Right renal pelvis (tissue), 4 donors: ENCODE measurements at regions not wholly inside any gene's neighbourhood (a gene's known extent, or its start where the extent isn't known, plus 50 kb on each side); places are given as distances from the start of the nearest gene placed in this dataset.

ENCODE experiments used
- DNase-seq, 4 donors: peaks; one replicate each; pipeline ENCODE4 v3.0.0-alpha.2; 2013; ENCODE audit warnings: low read depth in 4 of 4, low spot score in 3 of 4, missing footprints in 1 of 4

DNA sequence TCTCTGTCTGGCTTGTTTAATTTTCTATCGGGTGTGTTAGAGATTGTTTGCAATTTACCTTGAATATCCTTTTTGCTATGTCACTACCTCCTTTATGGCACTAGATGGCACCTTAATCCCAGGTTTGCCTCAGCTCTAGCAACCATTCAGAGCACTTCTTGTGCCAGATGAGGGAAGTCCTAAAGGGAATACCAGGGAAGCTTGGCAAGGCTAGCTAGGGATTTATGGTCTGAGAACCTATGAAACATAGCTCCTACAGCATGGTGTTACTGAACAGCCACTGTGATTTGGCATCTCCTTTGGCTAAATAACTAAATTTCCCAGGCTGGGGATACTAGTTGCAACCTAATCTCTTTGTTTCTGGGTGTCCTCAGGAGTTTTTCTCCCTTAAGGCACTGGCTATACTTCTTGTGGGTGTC, 69.0 kb upstream of the VOPP1 start:
- DNase-seq = peak; percentile 54 to 74 (median 58)

GRCh38 chr7:55639640-55640039, 67.3 kb upstream of the VOPP1 start:
- DNase-seq = no peak

DNA sequence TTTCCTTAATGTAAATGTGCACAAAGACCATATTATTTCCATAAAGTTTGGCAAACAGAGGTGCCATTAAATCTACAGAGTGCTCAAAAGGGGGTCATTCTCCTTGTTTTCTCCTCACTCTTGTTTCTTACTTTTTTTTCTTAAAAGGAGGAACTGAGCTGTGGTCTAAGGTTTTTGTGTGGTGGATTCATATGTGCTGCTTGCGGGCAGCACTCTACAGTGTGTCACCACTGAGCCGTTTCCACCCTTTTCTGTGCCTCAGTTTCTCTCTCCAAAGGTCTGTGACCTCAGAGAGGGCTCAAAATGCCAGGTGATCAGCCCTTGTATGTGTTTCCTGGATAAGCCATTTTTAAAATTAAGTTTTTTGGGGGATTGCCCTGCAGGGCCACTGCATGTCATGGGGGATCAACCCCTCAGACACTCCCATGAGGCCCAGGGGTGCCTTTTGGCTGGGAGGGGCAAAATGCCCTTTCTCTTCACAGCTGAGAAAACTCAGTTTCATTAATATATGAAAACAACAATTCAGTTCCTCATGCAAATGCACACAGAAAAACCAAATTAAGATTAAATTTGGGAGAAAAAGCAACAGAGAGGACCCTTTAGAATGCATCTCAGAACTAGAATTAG, 56.9 kb upstream of the VOPP1 start:
- DNase-seq = no peak

- no peak for DNase-seq
Measured at GRCh38 chr7:55624813-55625212, 52.5 kb upstream of the VOPP1 start.

DNA sequence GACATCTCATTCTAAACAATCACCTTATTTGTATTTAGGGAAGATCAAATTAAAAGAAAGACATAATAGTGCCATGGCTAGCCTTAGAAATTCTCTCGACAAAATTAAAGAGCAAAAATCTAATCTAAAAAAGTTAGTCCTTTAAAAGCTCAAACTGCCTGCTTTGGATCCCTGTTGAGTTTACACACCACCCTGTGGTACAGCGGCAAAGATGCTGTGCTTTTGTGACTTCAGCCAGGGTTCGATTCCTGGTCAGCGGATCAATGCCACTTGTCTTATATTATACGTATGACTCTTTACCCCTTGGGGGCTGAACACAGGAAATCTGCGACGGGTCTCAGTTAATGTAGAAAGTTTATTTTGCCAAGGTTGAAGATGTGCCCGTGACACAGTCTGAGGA, 51.3 kb upstream of the VOPP1 start:
- no peak for DNase-seq

- DNase-seq = no peak
Measured at GRCh38 chr7:55622241-55622640, 49.9 kb upstream of the VOPP1 start.
